Right lobe of liver (tissue), 6 donors: ENCODE measurements at regions not wholly inside any gene's neighbourhood (a gene's known extent, or its start where the extent isn't known, plus 50 kb on each side); places are given as distances from the start of the nearest gene placed in this dataset.

Source experiments
- ATAC-seq, 4 donors: fragments of 200-7000 bp; cut with Tn5 transposase; one replicate each; pipeline ENCODE4 v1.9.1; 2020; ENCODE audit warnings: mild to moderate bottlenecking in 4 of 4, moderate library complexity in 4 of 4
- DNase-seq, 3 donors: peaks; one replicate each; pipeline ENCODE4 v3.0.0-alpha.2; 2020
- H3K27ac ChIP-seq, 3 donors: fragments of 200-600 bp; one replicate each; pipeline ENCODE4 v1.8.0; 2022
- H3K27me3 ChIP-seq, 2 donors: fragments of 200-600 bp; one replicate each; pipeline ENCODE4 v1.8.0; 2022
- H3K36me3 ChIP-seq, 4 donors: fragments of 200-600 bp; sonication (generic) in 1 of 4; one replicate each; pipeline versions ENCODE4 v1.5.1 to v1.8.0; 2017 to 2022; ENCODE audit warnings: control low read depth in 1 of 4
- H3K4me1 ChIP-seq, 4 donors: fragments of 200-600 bp; sonication (generic) in 1 of 4; one replicate each; pipeline versions ENCODE4 v1.5.1 to v1.8.0; 2017 to 2022; ENCODE audit warnings: control low read depth in 1 of 4
- H3K4me3 ChIP-seq, 3 donors: fragments of 200-600 bp; one replicate each; pipeline ENCODE4 v1.8.0; 2022
- H3K9me3 ChIP-seq, 4 donors: fragments of 200-600 bp; sonication (generic) in 1 of 4; one replicate each; pipeline versions ENCODE4 v1.5.1 to v1.8.0; 2017 to 2022; ENCODE audit warnings: control low read depth in 1 of 4
- CTCF ChIP-seq, 4 donors: fragments of 200-600 bp in 3 of 4; fragments of 450-650 bp in 1 of 4; IDR thresholded peaks; one replicate each; pipeline versions ENCODE4 v1.5.1 to v1.8.0; 2016 to 2022; ENCODE audit warnings: antibody characterized with exemption in 4 of 4, mild to moderate bottlenecking in 2 of 4
- POLR2A ChIP-seq: fragments of 450-650 bp; IDR thresholded peaks from one replicate; pipeline ENCODE4 v1.6.1; 2017; ENCODE audit warnings: antibody characterized with exemption, mild to moderate bottlenecking
- WGBS: methylation state at CpG from one replicate; pipeline ENCODE4 v1.1.6; 2018; ENCODE audit warnings: low coverage, low lambda C conversion rate; ENCODE audit not compliant: insufficient coverage; ENCODE audit errors: missing lambda C conversion rate; 5-methylcytosine and 5-hydroxymethylcytosine counted together
- intact Hi-C, 2 donors: fragments of 100-400 bp; cut with DNase I; formaldehyde crosslinking; loops; one replicate each; pipeline versions ENCODE4 v1.11.2 to v1.14.1; 2022
- donor health status: DM: no; HTN: yes; CAD: no.
- donor health status: DM: no; HTN: no; CAD: no.
- donor health status: DM: no; HTN: no; CAD: no.
- donor health status: DM: no; HTN: yes; CAD: no.
- donor health status: DM: no; HTN: yes; CAD: no.

GRCh38 chr13:30126903-30127428 lies 180.4 kb downstream of the KATNAL1 start:
- H3K27me3 ChIP-seq = no peaks in the 10 kb centered on the region
- DNase-seq (no peak), ATAC-seq (no peak)
- 68% methylated on average over 4 of the region's 4 CpGs for whole genome bisulfite sequencing
- H3K4me1 ChIP-seq = no peaks in the 10 kb centered on the region
- no peaks in the 10 kb centered on the region for H3K36me3 ChIP-seq
- TF ChIP-seq POLR2A (no peak), CTCF (IDR thresholded peaks at IDR 0.05) (no peak)
- H3K4me3 ChIP-seq = no peak overlapping the region
- no peak overlapping the region for H3K27ac ChIP-seq
- intact Hi-C loops = loop anchor here in 1 of 2 donors (5.0 kb wide), 1 partner anchor 115 kb away; no protein-coding TSS in a partner anchor
- H3K9me3 ChIP-seq = no peaks in the 10 kb centered on the region

- no peaks in the 10 kb centered on the region for H3K9me3 ChIP-seq
- ATAC-seq = peak; percentile 55 to 94 (median 89)
- no peaks in the 10 kb centered on the region for H3K27me3 ChIP-seq
- no peak for DNase-seq
- H3K4me3 ChIP-seq = no peak overlapping the region
- intact Hi-C loops = loop anchor here in 1 of 2 donors (5.0 kb wide), 1 partner anchor 117 kb away; no protein-coding TSS in a partner anchor
- TF ChIP-seq CTCF (IDR thresholded peaks at IDR 0.05) = no peak
- no peak for TF ChIP-seq POLR2A
- H3K36me3 ChIP-seq = no peaks in the 10 kb centered on the region
- H3K4me1 ChIP-seq = no peaks in the 10 kb centered on the region
- 22% methylated on average over 5 of the region's 5 CpGs for WGBS
- H3K27ac ChIP-seq = no peak overlapping the region
Measured at GRCh38 chr13:30125422-30126073, 181.8 kb downstream of the KATNAL1 start.

GRCh38 chr13:30124131-30124768 lies 183.1 kb downstream of the KATNAL1 start:
- ATAC-seq (no peak), DNase-seq (no peak)
- H3K27ac ChIP-seq = no peak overlapping the region
- no peaks in the 10 kb centered on the region for H3K9me3 ChIP-seq
- H3K4me1 ChIP-seq = no peaks in the 10 kb centered on the region
- H3K27me3 ChIP-seq = no peaks in the 10 kb centered on the region
- WGBS = 88% methylated on average over 16 of the region's 18 CpGs
- H3K4me3 ChIP-seq = no peak overlapping the region
- intact Hi-C loops = no loop called here
- TF ChIP-seq CTCF (IDR thresholded peaks at IDR 0.05) (no peak), POLR2A (no peak)
- no peaks in the 10 kb centered on the region for H3K36me3 ChIP-seq

GRCh38 chr13:30123575-30123974 lies 183.8 kb downstream of the KATNAL1 start:
- TF ChIP-seq CTCF (IDR thresholded peaks at IDR 0.05) = no peak
- TF ChIP-seq POLR2A = no peak

More at GRCh38 chr13:30123575-30123974, 183.8 kb downstream of the KATNAL1 start:
- H3K27ac ChIP-seq = no peak overlapping the region
- no peak overlapping the region for H3K4me3 ChIP-seq
- no peaks in the 10 kb centered on the region for H3K4me1 ChIP-seq
- no peaks in the 10 kb centered on the region for H3K27me3 ChIP-seq
- no peaks in the 10 kb centered on the region for H3K9me3 ChIP-seq
- intact Hi-C loops = no loop called here
- DNase-seq = no peak
- 94% methylated on average over 8 of the region's 8 CpGs for WGBS
- no peak for ATAC-seq
- H3K36me3 ChIP-seq = no peaks in the 10 kb centered on the region
